Fibroblast of villous mesenchyme (primary cell): ENCODE measurements at regions not wholly inside any gene's neighbourhood (a gene's known extent, or its start where the extent isn't known, plus 50 kb on each side); places are given as distances from the start of the nearest gene placed in this dataset.

Experiments used
- DNase-seq: peaks from one replicate; pipeline ENCODE4 v3.0.0-alpha.2; 2010; ENCODE audit warnings: low read depth
- H3K4me3 ChIP-seq: 2 replicates; pipeline ENCODE4 v1.5.1; 2011; ENCODE audit warnings: low read depth, mild to moderate bottlenecking, low read length
- TF ChIP-seq, protein P1 (sequence below): IDR thresholded peaks from 2 replicates; pipeline ENCODE4 v1.5.1; 2012; ENCODE audit warnings: low read depth, mild to moderate bottlenecking, low read length; ENCODE audit not compliant: insufficient read depth

DNA sequence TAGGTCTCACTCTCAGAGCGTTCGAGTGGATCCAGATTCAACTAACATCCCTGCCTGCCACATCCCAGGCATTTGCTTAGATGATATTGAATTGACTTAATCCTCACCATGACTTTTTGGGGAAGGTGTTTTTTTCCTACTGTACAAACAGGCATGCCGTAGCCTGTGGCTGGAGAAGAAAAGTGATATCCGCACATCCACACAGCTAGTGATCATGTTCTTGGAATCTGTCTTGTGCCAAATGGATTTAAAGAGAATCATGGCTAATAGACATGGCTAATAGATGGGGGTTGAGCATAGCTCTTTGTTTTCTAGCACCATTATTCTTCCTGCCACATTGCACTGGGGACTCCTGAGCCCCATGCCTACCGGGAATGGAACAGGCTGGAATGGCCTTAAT is 82.1 kb upstream of the THY1 start:
- no peak overlapping the region for H3K4me3 ChIP-seq
- TF ChIP-seq, protein P1, sequence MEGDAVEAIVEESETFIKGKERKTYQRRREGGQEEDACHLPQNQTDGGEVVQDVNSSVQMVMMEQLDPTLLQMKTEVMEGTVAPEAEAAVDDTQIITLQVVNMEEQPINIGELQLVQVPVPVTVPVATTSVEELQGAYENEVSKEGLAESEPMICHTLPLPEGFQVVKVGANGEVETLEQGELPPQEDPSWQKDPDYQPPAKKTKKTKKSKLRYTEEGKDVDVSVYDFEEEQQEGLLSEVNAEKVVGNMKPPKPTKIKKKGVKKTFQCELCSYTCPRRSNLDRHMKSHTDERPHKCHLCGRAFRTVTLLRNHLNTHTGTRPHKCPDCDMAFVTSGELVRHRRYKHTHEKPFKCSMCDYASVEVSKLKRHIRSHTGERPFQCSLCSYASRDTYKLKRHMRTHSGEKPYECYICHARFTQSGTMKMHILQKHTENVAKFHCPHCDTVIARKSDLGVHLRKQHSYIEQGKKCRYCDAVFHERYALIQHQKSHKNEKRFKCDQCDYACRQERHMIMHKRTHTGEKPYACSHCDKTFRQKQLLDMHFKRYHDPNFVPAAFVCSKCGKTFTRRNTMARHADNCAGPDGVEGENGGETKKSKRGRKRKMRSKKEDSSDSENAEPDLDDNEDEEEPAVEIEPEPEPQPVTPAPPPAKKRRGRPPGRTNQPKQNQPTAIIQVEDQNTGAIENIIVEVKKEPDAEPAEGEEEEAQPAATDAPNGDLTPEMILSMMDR = no peak
- DNase-seq = no peak

DNA sequence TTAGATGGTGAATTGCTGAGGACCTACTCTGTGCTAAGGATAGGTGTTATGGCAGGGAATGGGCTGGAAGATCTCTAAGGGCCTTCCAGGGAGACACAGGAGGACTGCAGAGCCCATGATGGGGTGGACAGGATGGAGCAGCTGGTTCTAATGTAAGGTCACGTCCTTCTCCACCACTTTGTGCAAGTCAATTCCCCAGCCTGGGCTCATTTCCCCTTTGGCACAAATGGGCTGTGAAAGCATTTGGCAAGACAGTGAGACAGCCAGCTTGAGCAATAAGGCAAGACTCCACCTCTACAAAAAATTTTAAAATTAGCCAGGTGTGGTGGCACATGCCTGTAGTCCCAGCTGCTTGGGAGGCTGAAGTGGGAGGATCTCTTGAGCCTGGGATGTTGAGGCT is 81.4 kb upstream of the THY1 start:
- TF ChIP-seq, protein P1 = no peak
- no peak overlapping the region for H3K4me3 ChIP-seq
- DNase-seq = no peak

DNA sequence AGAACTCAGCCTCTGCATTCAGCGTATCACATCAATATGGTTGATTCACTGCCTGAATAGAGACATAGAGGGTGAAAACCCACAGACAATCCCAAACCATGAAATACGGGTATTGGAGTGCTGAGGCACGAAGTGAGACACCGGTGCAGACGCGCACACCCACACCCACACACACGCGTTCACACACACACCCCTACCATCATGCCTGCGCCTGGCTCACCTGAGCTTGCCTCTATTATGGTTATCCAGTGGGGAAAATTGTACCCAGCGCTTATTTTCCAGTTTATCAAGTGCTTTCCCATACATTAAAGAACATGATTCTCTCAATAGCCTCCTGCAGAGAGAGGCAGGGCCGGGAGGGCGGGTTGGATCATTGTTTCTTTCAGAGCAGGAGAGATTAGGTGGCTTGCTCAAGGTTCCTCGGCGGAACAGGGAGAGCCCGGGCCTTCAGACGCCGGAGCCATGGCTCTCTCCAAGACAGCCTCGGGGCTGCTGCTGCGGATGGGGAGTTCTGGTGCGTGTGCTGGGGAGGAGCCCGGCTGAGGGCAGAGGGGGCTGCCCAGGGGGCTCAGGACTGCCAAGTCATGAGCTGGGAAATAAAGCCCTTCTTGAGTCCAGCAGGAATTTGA is 78.9 kb upstream of the THY1 start:
- TF ChIP-seq, protein P1 = no peak

DNA sequence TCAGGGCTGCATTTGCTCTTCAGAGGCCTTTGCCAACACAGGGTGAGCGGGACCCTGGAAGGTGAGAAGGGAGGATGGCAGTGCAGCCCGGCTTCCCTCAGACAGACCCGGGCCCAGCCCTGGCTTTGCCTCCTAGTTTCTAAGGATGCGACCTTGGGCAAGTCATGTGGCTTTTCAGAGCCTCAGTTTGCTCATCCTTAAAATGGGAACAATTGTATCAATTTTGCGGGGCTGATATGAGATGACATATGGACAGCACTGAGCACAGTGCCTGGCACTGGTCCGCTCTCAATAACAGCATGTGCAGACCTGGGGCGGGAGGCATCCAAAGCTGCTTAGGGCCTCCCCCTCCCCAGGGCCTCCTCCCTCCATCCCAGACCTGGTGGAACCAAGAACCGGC is 74.7 kb upstream of the THY1 start:
- TF ChIP-seq, protein P1 = no peak
- H3K4me3 ChIP-seq = no peak overlapping the region
- no peak for DNase-seq

More for the DNA sequence above, 78.9 kb upstream of the THY1 start:
- no peak overlapping the region for H3K4me3 ChIP-seq
- no peak for DNase-seq

DNA sequence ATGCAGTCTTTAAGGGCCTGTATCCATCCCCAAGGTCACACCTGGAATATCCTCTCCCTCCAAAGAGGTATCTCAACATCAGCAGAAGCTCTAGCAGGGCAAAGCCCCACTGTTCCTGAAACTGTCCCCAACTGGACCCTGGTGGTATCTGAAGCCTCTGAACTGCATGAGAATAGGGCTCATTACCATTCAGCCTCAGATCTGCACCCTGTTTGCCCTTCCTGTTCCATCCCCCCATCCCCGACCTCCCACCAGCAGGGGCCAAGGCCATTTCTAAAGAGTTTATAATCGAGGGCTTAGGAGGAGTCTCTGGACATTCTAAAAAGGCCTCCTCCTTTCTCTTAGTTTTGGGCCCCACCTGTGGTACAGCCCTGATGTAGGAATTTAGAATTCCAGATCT is 74.0 kb upstream of the THY1 start:
- no peak for DNase-seq
- TF ChIP-seq, protein P1 = no peak
- H3K4me3 ChIP-seq = no peak overlapping the region

DNA sequence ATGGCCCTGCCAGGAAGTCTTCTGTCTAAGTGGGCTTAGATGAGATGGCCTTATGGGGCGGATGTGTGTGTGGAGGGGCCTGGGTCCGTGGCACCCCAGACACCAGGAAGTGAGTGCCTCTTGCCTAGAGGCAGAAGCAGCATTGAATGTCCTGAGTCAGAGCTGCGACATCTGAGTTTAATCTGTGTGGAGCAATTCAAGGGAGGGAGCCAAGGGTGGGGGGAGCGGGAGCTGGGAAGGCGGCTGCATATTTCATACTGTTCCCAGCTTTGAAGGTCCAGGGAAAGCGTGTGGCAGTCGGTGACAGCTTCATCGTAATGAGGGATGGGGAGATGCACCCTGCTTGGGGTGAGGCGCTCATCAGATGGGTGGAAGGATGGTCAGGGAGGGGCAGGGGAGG is 73.5 kb upstream of the THY1 start:
- H3K4me3 ChIP-seq = no peak overlapping the region
- TF ChIP-seq, protein P1 = no peak
- DNase-seq = no peak

DNA sequence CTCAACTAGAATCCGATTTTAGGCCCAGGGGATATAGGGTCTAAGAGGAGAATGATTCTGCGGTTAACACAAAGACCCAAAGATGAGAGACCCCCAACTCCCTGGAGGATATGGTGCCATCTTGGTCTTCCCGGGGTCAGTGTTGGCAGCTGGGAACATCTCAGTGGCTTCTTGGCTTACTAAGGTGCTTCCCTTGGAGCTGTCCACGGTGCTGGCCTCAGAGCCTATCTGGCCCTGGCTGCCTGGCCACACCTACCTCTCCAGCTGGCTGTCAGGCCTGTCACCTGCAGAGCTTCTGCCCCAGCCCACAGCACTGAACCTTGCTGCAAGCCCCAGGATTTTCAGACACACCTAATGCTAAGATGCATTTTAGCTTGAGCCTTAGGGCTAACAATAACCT is 70.7 kb upstream of the THY1 start:
- TF ChIP-seq, protein P1 = no peak
- peak; percentile 34 for DNase-seq
- no peak overlapping the region for H3K4me3 ChIP-seq
